H1 (cell line): ENCODE measurements at regions not wholly inside any gene's neighbourhood (a gene's known extent, or its start where the extent isn't known, plus 50 kb on each side); places are given as distances from the start of the nearest gene placed in this dataset.

Experiments
- CTCF ChIA-PET: fragments of 300-600 bp; sonication (Branson Sonifier 250); formaldehyde crosslinking; loops from one replicate; lab custom pipeline; 2021; ENCODE audit not compliant: partially characterized antibody; lab: Charles Lee
- POLR2A ChIA-PET: fragments of 300-600 bp; sonication (Branson Sonifier 250); formaldehyde crosslinking; loops from one replicate; lab custom pipeline; 2021; ENCODE audit warnings: inconsistent platforms; ENCODE audit not compliant: partially characterized antibody; lab: Charles Lee
- DNase-seq, 2 experiments: peaks; one replicate each; pipeline versions ENCODE4 v3.0.0 to v3.0.0-alpha.2; 2010 to 2022; ENCODE audit warnings: low spot score in 2 of 2, low read depth in 1 of 2, mixed read lengths in 1 of 2
- FAIRE-seq: peaks from 2 replicates; lab custom pipeline; 2011; peaks lifted over from hg19 to GRCh38; lab: Jason Lieb, UNC
- H2AFZ ChIP-seq: 2 replicates; pipeline ENCODE4 v1.8.1; 2012; ENCODE audit warnings: low read length, inconsistent platforms
- H2AK5ac ChIP-seq: 2 replicates; pipeline ENCODE4 v1.6.1; 2013; ENCODE audit warnings: low read depth, low read length
- H2BK120ac ChIP-seq: replicated peaks from 2 replicates; pipeline ENCODE3; 2013; ENCODE audit warnings: low read depth, low read length, inconsistent platforms
- H2BK12ac ChIP-seq: 2 replicates; pipeline ENCODE4 v1.6.1; 2013; ENCODE audit warnings: low read depth, low read length
- H2BK15ac ChIP-seq: 2 replicates; pipeline ENCODE4 v1.6.1; 2013; ENCODE audit warnings: low read length
- H2BK20ac ChIP-seq: 2 replicates; pipeline ENCODE4 v1.6.1; 2013; ENCODE audit warnings: low read length
- H2BK5ac ChIP-seq: 2 replicates; pipeline ENCODE4 v1.6.1; 2013; ENCODE audit warnings: low read depth, low read length
- H3K14ac ChIP-seq: 2 replicates; pipeline ENCODE4 v1.6.1; 2013; ENCODE audit warnings: inconsistent platforms; ENCODE audit not compliant: insufficient read length
- H3K18ac ChIP-seq: 2 replicates; pipeline ENCODE4 v1.6.1; 2013; ENCODE audit warnings: low read length; ENCODE audit errors: extremely low read depth
- H3K23ac ChIP-seq: 2 replicates; pipeline ENCODE4 v1.6.1; 2013; ENCODE audit warnings: inconsistent platforms; ENCODE audit not compliant: insufficient read length
- H3K23me2 ChIP-seq: 2 replicates; pipeline ENCODE4 v1.6.1; 2013; ENCODE audit warnings: low read depth, low read length
- H3K27ac ChIP-seq: 2 replicates; pipeline ENCODE4 v1.6.1; 2011; ENCODE audit warnings: low read depth, low read length, inconsistent platforms
- H3K27me3 ChIP-seq, 4 experiments: replicated peaks in 1 of 4; 1 replicate in 1 of 4; 2 replicates in 3 of 4; pipeline versions ENCODE4 v1.6.1 to v1.8.1; 2011 to 2013; ENCODE audit warnings: low read length in 3 of 4, mild to moderate bottlenecking in 3 of 4, inconsistent platforms in 2 of 4, mixed read lengths in 2 of 4, moderate library complexity in 1 of 4; ENCODE audit not compliant: control insufficient read depth in 3 of 4, insufficient read depth in 3 of 4; ENCODE audit errors: extremely low read depth in 1 of 4
- H3K36me3 ChIP-seq, 4 experiments: 2 replicates each; pipeline versions ENCODE4 v1.6.1 to v1.8.1; 2011 to 2013; ENCODE audit warnings: mild to moderate bottlenecking in 4 of 4, low read length in 3 of 4, moderate library complexity in 2 of 4, control low read depth in 1 of 4, inconsistent platforms in 1 of 4; ENCODE audit not compliant: insufficient read depth in 4 of 4, control insufficient read depth in 2 of 4
- H3K4ac ChIP-seq: replicated peaks from 2 replicates; pipeline ENCODE3; 2013; ENCODE audit warnings: low read length, low read depth, mixed read lengths, inconsistent platforms; ENCODE audit not compliant: insufficient read length
- H3K4me1 ChIP-seq, 4 experiments: replicated peaks in 1 of 4; 1 replicate in 1 of 4; 2 replicates in 3 of 4; pipeline versions ENCODE4 v1.6.1 to v1.8.1; 2011 to 2013; ENCODE audit warnings: low read length in 3 of 4, inconsistent platforms in 2 of 4, mixed read lengths in 1 of 4; ENCODE audit not compliant: insufficient read depth in 4 of 4, control insufficient read depth in 3 of 4
- H3K4me2 ChIP-seq, 2 experiments: 2 replicates each; pipeline versions ENCODE4 v1.6.1 to v1.8.1; 2011 to 2013; ENCODE audit warnings: low read depth in 2 of 2, low read length in 2 of 2, control low read depth in 1 of 2, inconsistent platforms in 1 of 2, mild to moderate bottlenecking in 1 of 2; ENCODE audit not compliant: insufficient read depth in 1 of 2
- H3K4me3 ChIP-seq, 4 experiments: fragments of 200-600, 300-600 bp in 1 of 4; sonication (generic), shearing (Covaris generic), sonication (Bioruptor Twin) in 1 of 4; 2 replicates each; pipeline versions ENCODE4 v1.5.1 to v1.8.1; 2011 to 2016; ENCODE audit warnings: low read length in 4 of 4, low read depth in 3 of 4, control low read depth in 2 of 4, inconsistent platforms in 2 of 4, mild to moderate bottlenecking in 2 of 4, mixed read lengths in 1 of 4, moderate library complexity in 1 of 4; ENCODE audit not compliant: insufficient read depth in 2 of 4; ENCODE audit errors: extremely low read depth in 1 of 4
- H3K56ac ChIP-seq: replicated peaks from 2 replicates; pipeline ENCODE3; 2013; ENCODE audit warnings: low read depth, mild to moderate bottlenecking, mixed read lengths, low read length, inconsistent platforms; ENCODE audit not compliant: insufficient read length
- H3K79me1 ChIP-seq: 2 replicates; pipeline ENCODE4 v1.6.1; 2013; ENCODE audit warnings: low read depth, low read length, control low read depth
- H3K79me2 ChIP-seq, 2 experiments: 2 replicates each; pipeline versions ENCODE4 v1.6.1 to v1.8.1; 2012 to 2013; ENCODE audit warnings: low read length in 2 of 2, mild to moderate bottlenecking in 2 of 2, inconsistent platforms in 1 of 2; ENCODE audit not compliant: insufficient read depth in 2 of 2, control insufficient read depth in 1 of 2
- H3K9ac ChIP-seq, 4 experiments: replicated peaks in 1 of 4; 1 replicate in 1 of 4; 2 replicates in 3 of 4; pipeline versions ENCODE4 v1.6.1 to v1.8.1; 2011 to 2013; ENCODE audit warnings: low read depth in 3 of 4, low read length in 3 of 4, control low read depth in 2 of 4, mild to moderate bottlenecking in 2 of 4, moderate library complexity in 2 of 4, inconsistent platforms in 1 of 4; ENCODE audit errors: extremely low read depth in 1 of 4
- H3K9me3 ChIP-seq, 2 experiments: 2 replicates each; pipeline versions ENCODE4 v1.6.1 to v1.8.1; 2012 to 2013; ENCODE audit warnings: mild to moderate bottlenecking in 2 of 2, moderate library complexity in 2 of 2, control low read depth in 1 of 2, inconsistent platforms in 1 of 2, low read depth in 1 of 2, low read length in 1 of 2, mixed read lengths in 1 of 2; ENCODE audit not compliant: insufficient read depth in 2 of 2
- H4K20me1 ChIP-seq, 2 experiments: replicated peaks in 1 of 2; 2 replicates each; pipeline versions ENCODE3 to v1.8.1; 2011 to 2013; ENCODE audit warnings: inconsistent platforms in 2 of 2, low read length in 2 of 2, mild to moderate bottlenecking in 1 of 2; ENCODE audit not compliant: insufficient read depth in 2 of 2, control insufficient read depth in 1 of 2
- H4K5ac ChIP-seq: 2 replicates; pipeline ENCODE4 v1.6.1; 2013; ENCODE audit warnings: low read length, low read depth, mixed read lengths, inconsistent platforms; ENCODE audit not compliant: insufficient read length
- H4K8ac ChIP-seq: 2 replicates; pipeline ENCODE4 v1.8.0; 2013; ENCODE audit warnings: mild to moderate bottlenecking, moderate library complexity, low read length, inconsistent platforms; ENCODE audit not compliant: insufficient read depth; ENCODE audit errors: extremely low read depth
- H4K91ac ChIP-seq: replicated peaks from 2 replicates; pipeline ENCODE3; 2013; ENCODE audit warnings: low read length, mixed read lengths, inconsistent platforms; ENCODE audit not compliant: insufficient read length
- CREB1 ChIP-seq: IDR thresholded peaks from 2 replicates; pipeline ENCODE4 v1.6.1; 2012; ENCODE audit warnings: inconsistent platforms
- MAFK ChIP-seq: IDR thresholded peaks from 2 replicates; pipeline ENCODE4 v1.6.1; 2012; ENCODE audit warnings: low read depth, mild to moderate bottlenecking, improper control_type of control experiment, low read length
- WGBS, 2 experiments: shearing (Covaris generic) in 1 of 2; methylation state at CpG; one replicate each; pipeline versions ENCODE4 v1.1.6 to v1.1.7; 2013 to 2015; ENCODE audit warnings: low lambda C conversion rate in 2 of 2, mixed read lengths in 2 of 2, inconsistent platforms in 1 of 2, low coverage in 1 of 2, missing lambda C conversion rate in 1 of 2; ENCODE audit not compliant: insufficient replicate concordance in 2 of 2, insufficient coverage in 1 of 2, insufficient read length in 1 of 2; ENCODE audit errors: extremely low coverage in 1 of 2, missing lambda C conversion rate in 1 of 2; 5-methylcytosine and 5-hydroxymethylcytosine counted together

DNA sequence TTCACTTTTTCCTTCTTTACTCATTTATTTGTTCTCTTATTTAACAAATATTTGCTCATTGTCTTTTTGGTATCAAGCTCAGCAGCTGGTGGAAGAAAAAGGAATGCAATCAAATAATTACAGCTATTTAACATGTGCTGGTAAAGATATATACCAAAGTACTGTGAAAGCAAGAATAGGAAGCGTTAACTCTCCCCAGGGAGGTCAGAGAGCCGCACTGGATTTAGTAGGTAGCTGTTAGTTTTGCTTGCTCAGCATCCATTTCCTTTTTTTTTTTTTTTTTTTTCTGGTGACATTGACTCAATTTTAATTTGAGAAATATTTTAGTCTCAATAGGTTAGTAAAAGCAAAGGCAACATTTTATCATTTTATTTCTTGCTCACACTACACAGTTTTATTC, 308.5 kb upstream of the MDFIC2 start:
- ChIA-PET POLR2A (interaction anchor here (1.0 kb wide), 1 partner anchor 961 kb away, joined by 3 read pairs; no protein-coding TSS in a partner anchor), CTCF (no interaction called here)
- Histone ChIP-seq H3K14ac (no peak overlapping the region), H3K23me2 (no peaks in the 10 kb centered on the region), H2BK20ac (no peak overlapping the region), H3K4me1 (peaks cover 0 to 4% (median 2%) of the 10 kb centered on the region in 4 experiments; a peak in 4 of 7 replicates), H3K4me3 (no peak overlapping the region), H2BK5ac (no peak overlapping the region), H4K8ac (no peak overlapping the region), H3K79me2 (no peaks in the 10 kb centered on the region), H3K56ac (no peak overlapping the region), H2BK12ac (no peak overlapping the region), H3K4ac (no peak overlapping the region), H2BK120ac (no peak overlapping the region), H4K5ac (no peak overlapping the region), H3K27ac (no peak overlapping the region), H3K18ac (no peak overlapping the region), H3K9me3 (no peaks in the 10 kb centered on the region; a peak in 2 of 4 replicates), H3K23ac (no peak overlapping the region), H4K91ac (no peak overlapping the region), H2AK5ac (no peak overlapping the region), H3K79me1 (no peaks in the 10 kb centered on the region), H2AFZ (no peak overlapping the region), H3K9ac (no peak overlapping the region), H3K27me3 (no peaks in the 10 kb centered on the region), H2BK15ac (no peak overlapping the region), H3K4me2 (no peak overlapping the region), H4K20me1 (no peaks in the 10 kb centered on the region), H3K36me3 (no peaks in the 10 kb centered on the region; a peak in 1 of 8 replicates)
- WGBS, 2 experiments, result 97% methylated on average over 2 of the region's 2 CpGs; no CpG with 5 or more reads in 1 of the 2 experiments
- FAIRE-seq (no peak), DNase-seq (no peak)
- no peak for TF ChIP-seq CREB1
- peak; percentile 47; the same call in 1 of the 2 replicates for TF ChIP-seq MAFK
